ENCODE measurements at regions not wholly inside any gene's neighbourhood (a gene's known extent, or its start where the extent isn't known, plus 50 kb on each side); places are given as distances from the start of the nearest gene placed in this dataset.

DNA sequence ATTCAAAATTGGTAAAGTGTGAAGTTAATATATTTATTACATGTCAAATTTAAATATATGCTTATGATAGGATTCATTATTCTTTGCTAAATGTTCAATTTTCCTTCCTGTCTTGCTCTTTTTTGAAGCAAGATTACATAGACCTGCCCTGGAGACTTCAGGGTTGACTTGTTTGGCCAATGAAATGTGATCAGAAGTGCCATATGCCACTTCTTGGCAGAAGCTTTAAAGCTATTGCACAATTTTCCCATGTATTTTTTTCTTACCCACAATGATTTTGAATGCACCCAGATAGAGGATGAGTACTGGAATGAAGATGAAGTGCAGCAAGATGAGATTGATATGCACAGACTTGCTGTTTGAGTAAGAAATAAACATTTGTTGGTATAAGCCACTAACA lies 406.3 kb upstream of the BCHE start:
- no peak for DNase-seq (ENCODE audit: low read depth in 2 of 2)

DNA sequence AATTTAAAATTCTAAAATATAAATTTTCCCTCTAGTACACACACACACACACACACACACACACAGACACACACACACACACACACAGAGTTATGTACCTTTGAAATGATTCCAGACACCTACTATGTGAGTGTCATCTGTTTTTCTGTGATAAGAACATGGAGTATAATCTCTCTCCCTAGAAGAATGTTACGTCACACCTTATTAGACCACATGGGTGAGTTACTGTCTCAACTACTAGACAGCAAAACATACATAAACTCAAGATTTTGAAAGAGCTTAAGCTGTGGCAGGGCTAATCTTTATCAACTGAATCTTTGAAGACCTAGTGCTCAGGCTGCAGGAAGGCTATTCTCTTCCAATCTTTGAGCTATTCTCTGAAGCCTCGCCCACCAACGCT lies 385.9 kb upstream of the BCHE start:
- no peak for DNase-seq (ENCODE audit: low read depth in 2 of 2)

DNA sequence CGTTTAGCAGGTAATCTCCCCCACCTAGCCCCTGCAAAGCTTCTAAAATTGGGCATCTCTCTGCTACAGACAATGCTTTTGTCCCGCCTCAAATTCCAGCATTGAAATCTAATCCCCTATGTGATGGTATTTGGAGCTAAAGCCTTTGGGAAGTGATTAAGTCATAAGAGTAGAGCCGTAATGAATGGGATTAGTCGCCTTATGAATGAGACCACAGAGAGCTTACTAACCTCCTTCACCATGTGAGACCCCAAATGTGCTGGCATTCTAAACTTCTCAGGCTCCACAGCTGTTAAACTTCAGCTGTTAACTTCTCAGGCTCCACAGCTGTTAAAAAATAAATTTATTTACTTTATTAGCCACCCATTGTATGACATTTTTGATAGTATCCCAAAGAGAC lies 374.2 kb upstream of the BCHE start:
- no peak for DNase-seq (ENCODE audit: low read depth in 2 of 2)

DNA sequence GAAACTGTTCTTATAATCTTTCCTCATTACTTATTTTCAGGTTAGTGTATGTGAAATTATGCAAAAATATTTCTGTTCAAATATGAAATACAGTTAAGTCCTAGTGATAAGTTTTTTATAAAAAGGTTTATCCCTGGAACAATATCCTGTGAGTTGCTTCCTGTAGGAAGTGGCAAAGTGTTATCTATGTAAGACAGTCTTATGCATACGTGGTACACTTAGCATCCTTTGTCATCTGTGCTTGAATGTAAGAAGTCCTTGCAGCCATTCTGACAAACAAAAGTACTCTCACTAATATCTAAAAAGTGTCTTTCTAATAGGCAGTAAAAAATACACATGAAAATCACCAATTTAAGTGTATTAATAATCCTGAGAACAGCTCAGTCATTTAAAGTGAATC lies 372.5 kb upstream of the BCHE start:
- no peak for DNase-seq (ENCODE audit: low read depth in 2 of 2)

DNA sequence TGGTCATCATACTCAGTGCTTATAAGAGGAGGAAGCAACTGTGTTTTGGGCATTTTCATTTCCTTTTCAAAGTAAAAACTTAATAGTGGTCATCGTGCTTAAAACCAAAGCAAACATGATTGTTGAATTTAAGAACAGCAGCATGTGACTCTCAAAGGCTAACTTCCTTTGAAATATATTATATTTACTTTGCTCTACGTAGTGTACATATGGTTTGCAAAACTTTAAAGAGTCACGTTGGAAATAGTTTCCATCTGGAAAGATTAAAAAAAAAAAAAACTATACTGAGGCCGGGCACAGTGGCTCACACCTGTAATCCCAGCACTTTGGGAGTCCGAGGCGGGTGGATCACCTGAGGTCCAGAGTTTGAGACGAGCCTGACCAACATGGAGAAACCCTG lies 367.9 kb upstream of the BCHE start:
- DNase-seq (ENCODE audit: low read depth in 2 of 2), result no peak

DNA sequence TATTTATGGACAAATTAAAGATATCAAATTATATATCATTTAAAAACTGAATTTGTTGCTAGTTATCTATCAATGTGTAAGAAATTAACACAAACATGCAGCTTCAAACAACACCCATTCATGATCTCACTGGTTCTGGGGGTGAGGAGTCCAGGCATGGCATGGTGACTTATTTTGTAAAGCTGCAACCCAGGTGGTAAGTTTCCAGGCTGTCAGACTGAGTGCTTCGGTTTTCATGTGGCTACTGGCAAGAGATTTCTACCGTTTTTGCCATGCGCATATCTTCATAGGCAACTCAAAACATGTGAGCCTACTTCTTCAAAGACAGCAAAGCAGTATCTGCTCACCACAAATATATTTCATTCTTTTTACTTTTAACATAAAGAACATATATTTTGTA lies 364.3 kb upstream of the BCHE start:
- no peak for DNase-seq (ENCODE audit: low read depth in 2 of 2)

DNA sequence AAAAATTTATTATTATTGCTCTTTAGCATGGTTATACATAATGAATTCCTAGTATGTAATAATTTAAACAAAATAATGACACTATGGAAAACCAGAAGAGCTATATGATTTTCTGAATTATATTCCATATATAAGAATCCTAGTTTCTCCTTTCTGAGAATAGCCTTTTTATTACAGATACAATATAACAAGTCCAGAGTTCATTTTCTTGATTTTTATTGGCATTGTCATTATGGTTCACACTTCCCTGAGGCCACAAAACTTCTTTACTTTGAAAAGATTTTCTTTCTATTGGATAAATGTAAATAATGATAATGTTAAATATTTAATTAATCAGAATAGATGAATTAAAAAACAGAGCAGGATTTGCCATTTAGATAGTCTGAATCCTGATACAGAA lies 362.3 kb upstream of the BCHE start:
- no peak for DNase-seq (ENCODE audit: low read depth in 2 of 2)

DNA sequence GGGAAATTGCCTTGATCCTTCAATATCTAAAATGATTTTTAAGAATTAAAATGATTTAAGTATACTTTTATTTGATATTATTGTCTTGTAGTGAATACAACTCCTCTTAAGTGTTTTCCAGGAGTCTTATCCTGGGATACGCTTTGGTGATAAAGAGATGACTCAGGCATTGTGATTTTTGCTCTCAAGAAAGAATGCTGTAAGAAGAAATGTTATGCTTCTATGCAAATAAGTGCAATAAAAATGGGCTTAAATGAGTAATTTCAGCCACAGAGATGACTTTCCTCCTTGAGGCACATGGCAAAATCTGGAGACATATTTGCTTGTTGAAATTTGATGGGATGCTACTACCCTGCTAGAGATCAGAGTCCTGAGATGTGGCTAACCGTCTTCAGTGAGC lies 358.6 kb upstream of the BCHE start:
- DNase-seq (ENCODE audit: low read depth in 2 of 2), result no peak

DNA sequence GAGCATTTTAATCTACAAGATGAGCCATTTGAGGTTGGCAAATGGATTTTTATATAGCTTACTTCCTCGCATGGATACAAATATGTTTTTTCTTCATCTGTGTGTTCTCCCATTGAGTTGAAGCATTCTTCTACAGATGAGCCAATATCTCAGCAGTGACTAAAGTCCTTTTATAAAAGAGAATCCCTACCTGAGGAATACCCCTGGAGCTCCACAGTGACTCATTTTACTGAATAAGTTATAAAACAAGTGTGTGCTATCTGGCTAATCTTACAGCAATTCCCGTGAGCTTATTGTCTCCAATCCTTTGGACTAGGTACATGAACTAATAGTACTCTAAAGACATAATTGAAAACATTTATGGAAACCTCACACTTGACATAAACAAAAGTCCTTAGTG lies 354.2 kb upstream of the BCHE start:
- no peak for DNase-seq (ENCODE audit: low read depth in 2 of 2)

DNA sequence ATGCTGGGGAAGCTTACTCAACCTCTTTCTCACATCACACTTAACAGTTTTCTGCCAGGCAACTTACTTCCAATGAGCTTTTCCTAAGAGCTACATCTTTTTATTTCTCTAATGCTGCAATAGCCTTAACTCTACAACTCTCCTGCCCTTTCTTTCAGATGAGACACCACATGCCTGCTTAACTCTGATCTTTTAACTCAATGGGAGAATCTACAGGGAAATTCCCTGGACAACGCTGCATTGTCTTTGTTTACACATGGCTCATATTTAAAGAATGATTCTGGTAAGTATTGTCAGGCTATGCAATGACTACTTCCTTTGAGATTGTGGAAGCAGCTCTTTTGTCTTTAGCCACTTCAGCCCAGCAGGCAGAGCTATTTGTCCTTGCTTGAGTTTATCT lies 353.1 kb upstream of the BCHE start:
- no peak for DNase-seq (ENCODE audit: low read depth in 2 of 2)

DNA sequence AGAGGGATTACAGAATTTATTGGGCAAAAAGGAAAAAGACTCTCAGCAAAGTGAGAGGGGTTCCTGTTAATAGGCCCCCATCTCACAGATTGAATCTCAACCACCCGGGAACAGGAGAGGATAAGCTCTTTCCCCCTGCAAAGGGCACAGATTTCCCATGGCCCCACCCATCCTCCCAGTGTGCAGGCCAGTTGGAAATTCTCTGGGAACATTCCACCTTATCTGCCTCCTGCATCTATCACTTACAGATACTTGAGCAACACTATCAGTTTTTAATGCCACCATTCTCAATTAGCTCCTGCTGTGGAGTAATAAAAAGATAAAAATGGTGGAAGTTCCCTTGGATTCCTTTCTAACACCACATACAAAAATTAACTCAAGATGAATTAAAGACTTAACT lies 350.0 kb upstream of the BCHE start:
- no peak for DNase-seq (ENCODE audit: low read depth in 2 of 2)

DNA sequence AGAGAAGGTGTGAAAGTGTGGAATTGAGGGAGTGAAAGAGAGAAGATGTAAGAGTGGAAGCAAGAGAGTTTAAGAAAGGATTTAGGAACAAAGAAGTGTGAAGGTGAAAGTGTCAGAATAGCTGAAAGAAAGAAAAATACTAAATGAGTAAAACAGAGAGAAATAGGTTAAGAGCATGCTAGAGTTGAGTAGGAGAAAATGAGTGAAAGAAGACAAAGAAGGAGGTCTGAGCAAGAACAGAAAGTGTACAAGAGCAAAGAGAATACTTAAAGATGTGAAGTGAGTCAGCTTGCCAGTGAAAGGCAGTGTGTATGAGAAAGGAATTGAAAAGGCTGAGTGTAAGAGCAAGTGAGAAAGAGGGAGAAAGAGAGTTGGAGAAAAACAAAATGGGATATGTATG lies 348.8 kb upstream of the BCHE start:
- DNase-seq (ENCODE audit: low read depth in 2 of 2), result no peak

DNA sequence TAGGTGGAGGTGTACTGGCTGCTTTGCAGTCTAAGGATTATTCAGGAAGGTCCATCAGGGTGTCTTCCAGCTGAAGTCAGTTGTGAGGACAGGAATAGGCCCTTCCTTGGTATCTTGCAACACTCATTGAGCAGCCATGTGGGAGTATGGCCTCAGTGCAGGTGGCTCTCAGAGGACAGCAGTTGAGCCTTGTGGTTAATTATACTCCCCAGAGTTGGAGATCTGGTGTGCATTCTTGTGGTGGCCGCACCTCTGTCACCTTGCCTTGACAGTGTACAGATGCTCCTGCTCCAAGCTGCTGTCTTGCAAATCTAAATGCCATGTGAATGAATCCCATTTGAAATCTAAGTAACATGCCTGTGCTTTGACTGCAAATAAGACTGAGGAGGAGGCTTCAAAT lies 339.9 kb upstream of the BCHE start:
- no peak for DNase-seq (ENCODE audit: low read depth in 2 of 2)

DNA sequence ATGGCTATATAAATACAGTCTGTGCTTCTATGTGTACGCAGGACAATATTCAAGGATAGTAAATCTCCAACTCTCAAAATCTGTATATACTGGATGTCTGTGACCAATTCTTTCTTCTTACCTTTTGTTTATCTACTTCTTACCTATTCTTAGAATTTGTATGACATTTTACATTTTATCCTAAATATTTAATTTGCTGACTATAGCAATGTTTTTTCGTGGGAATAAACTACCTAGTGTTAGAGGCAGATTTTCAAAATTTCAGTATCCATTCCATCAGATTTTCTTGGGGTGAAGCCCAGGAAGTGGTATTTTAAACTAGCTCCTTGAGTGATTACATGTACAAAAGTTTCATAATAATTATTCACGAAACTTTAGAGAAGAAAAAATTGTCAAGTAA lies 334.5 kb upstream of the BCHE start:
- DNase-seq (ENCODE audit: low read depth in 2 of 2), result no peak

DNA sequence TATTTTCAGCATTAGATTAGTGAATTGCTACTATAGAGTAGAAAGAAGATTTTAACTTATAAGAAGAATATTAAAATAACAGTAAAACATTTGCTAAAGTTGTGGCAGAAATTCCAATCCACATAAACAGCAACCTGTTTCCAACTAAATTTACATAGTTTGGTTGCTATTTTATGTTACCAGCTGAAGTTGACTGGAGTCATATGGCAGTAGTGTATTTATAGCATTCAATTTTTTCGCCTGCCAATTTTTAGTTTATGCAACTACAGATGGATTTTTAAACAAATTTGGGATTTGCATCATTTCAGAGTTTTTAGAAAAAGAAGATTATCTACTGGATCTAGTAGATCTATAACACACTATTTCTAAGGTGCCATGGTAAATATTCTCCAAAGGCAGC lies 332.5 kb upstream of the BCHE start:
- DNase-seq (ENCODE audit: low read depth in 2 of 2), result no peak

DNA sequence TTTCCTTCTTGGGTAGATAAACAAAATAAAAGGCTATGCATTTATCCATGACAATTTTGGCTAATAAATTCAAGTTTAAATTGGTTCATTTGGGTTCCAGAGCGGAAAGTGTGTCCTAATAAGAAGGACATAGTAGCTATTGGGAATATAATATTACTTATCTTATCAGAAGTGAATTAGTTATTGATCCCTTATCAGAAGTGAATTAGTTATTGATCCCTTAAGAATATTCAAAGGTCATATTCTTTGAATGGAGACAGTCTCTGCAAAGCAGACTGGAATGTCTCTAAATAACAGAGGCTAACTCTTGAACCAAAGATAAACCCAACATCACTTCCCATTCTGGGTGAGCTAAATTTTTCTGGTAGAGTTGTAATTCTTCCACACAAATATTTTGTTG lies 290.7 kb upstream of the BCHE start:
- DNase-seq (ENCODE audit: low read depth in 2 of 2), result no peak

DNA sequence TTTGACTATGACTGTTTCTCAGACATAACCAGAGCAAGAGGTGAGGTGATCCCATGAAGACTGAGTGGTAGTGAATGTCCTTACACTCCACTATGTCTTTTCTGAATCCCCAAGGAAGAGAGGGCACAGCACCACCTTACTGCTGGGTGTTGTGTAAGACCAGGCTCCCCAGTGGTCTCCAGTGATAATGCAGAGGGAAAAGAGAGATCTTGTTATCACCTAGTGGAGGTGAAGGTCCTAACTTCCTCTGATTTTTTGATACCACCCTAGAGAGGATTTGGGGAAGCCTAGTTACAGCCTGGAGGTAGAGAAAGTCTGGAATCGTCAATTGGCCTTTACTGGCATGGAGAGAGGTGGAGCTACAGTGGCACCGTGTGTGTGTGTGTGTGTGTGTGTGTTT lies 288.0 kb upstream of the BCHE start:
- DNase-seq (ENCODE audit: low read depth in 2 of 2), result no peak

DNA sequence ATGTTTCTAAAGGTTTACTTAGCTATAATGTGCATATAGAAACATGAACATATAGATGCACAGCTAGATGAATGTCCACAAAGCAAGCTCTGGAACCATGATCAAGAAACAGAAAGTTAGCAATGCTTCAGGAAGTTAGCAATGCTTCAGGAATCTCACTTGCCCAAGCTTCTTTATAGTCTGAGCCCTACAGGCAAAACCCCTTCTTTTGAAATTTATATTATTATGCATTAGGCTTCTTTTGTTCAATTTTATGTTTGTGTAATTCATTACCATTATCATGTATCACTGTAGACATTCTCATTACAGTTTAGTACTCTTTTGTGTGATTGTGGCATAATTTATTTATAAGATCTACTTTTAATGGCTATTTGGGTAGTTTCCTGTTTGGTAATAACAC lies 286.4 kb upstream of the BCHE start:
- no peak for DNase-seq (ENCODE audit: low read depth in 2 of 2)

DNA sequence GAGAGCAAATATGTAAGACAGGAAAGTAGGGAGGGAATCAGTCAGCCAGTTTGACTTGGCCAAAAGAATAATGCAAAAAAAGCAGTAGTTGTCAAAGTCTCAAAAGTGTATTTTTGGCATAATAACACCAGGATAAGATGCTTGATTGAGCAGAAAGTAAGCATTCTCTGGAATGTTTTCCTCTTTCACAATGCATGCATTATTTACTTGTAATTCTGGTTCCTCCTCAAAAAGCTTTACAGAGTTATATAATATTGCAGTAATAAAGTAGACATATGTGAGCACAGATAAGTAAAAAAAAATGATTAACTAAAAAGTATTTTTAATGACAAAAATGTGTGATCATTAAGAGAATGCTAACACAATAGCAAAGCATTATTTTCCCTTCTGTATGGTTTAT lies 285.9 kb upstream of the BCHE start:
- no peak for DNase-seq (ENCODE audit: low read depth in 2 of 2)

DNA sequence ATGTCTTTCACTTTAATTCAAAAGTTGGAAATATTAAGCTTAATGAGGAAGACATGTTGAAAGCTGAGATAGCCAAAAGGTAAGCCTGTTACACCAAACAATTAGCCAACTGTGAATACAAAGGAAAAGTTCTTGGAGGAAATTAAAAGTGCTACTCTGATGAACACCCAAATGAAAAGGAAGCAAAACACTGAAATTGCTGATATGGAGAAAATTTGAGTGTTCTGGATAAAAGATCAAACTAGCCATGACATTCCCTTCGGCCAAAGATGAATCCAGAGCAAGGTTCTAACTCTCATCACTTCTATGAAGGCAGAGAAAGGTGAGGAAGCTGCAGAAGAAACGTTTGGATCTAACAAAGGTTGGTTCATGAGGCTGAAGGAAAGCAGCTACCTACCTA lies 280.8 kb upstream of the BCHE start:
- DNase-seq (ENCODE audit: low read depth in 2 of 2), result no peak

DNA sequence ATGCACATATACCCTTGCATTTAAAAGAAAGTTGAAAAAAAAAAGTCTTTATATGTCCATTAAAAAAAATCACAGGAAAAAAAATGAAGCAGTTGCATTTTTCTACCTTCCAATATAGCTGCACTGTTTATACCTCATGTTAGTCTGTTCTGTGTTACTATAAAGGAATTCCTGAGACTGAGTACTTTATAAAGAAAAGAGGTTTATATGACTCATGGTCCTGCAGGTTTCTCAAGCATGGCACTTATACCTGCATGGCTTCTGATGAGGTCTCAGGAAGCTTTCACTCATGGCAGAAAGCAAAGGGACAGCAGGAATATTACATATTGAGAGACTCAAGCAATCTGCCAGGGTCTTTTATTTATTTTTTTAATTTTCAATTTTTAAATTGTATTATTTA lies 277.2 kb upstream of the BCHE start:
- no peak for DNase-seq (ENCODE audit: low read depth in 2 of 2)

DNA sequence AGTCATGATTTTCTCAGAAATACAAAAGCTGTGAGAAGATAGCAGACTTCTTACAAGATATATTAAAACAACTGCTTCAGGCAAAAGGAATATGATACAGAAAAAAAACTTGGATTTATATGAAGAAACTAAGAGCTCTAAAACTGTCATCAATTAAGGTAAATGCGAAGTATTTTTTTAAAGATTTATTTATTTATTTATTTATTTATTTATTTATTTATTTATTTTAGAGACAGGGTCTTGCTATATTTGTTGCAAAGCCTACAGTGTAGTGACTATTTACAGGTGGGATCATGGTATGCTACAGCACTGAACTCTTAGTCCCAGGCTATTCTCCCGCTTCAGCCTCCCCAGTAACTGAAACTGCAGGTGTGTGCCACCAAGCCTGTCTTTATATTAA lies 274.3 kb upstream of the BCHE start:
- no peak for DNase-seq (ENCODE audit: low read depth in 2 of 2)

DNA sequence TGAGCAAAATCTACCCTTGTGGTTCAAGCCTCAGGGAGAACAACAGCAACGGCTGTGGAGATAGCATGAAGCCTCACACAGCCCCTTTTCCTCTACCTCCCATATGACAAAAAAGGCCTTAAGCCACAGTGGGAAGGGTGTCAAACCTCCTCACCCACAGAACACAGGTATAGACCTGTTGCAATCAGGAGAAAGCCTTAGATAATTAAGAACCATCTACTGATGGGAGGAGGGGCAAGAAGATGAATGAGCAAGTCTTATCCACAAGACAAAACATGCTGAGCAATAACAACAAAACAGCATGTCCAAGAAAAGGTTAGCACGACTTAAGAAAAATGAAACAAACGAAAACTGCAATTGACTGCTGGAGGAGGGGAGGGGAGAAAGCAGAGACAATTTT lies 272.9 kb upstream of the BCHE start:
- no peak for DNase-seq (ENCODE audit: low read depth in 2 of 2)

DNA sequence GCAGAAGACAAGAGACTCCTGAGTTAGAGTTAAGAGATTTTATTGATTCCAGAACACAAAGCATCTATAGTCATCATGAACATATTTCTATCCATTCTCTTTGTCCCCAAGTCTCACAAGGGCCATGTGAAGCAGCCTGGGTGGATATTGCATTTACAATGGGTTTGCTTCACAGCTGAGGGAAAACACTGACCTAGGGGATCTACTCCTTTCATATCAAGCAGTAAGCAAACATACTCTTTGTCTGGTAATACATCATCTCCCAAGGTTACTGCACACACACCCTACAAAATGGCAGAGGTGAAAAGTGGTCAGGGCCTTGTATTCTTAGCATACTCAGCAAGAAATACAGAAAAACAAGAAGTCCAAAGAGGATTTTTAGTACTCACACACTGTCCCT lies 267.7 kb upstream of the BCHE start:
- no peak for DNase-seq (ENCODE audit: low read depth in 2 of 2)

DNA sequence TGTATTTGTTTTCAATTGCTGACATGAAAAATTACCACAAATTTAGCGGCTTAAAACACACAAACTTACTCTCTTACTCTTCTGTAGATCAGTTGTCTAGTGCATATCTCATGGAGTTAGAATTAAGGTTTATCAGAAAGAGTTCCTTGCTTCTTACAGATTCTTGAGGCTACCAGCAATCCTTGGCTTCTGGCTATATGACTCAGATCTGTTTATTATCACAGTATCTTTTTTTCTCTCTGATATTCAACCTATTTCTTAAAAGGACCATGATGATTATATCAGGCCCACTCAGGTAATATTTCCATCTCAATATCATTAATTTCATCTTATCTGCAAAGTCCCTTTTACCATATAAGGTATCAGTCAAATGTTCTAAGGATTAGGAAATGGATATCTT lies 263.5 kb upstream of the BCHE start:
- no peak for DNase-seq (ENCODE audit: low read depth in 2 of 2)
